ENCODE measurements at regions not wholly inside any gene's neighbourhood (a gene's known extent, or its start where the extent isn't known, plus 50 kb on each side); places are given as distances from the start of the nearest gene placed in this dataset.
"Not testable (repeated sequence)": the region's sequence is repeated elsewhere in the genome, so short reads cannot be mapped to it uniquely, and the experiment has no call there.

DNA sequence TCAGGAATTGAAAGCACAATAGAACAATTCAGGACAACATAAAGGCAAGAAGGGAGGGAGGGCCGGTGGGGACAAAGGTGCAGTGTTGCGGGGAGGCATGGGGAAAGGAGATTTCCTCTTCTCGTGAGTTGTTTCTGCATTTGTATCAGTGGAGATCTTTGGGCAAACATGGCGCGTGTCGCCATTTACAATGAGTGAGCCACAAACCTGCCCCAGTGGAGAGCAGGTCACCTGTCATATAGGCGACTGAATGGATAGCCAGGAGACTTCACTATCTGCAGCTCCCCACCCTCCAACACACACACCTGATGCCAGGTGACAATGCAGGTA is 87.7 kb upstream of the SLC45A1 start:
- DNase-seq (ENCODE audit: low read depth in 4 of 4, low spot score in 3 of 4), result no peak

GRCh38 chr1:8228253-8228652 is 89.7 kb upstream of the SLC45A1 start:
- DNase-seq (ENCODE audit: low read depth in 4 of 4, low spot score in 3 of 4), result no peak

- not testable (repeated sequence) for DNase-seq (ENCODE audit: low read depth in 4 of 4, low spot score in 3 of 4)
These were observed 90.2 kb upstream of the SLC45A1 start for GRCh38 chr1:8227674-8228073.

DNA sequence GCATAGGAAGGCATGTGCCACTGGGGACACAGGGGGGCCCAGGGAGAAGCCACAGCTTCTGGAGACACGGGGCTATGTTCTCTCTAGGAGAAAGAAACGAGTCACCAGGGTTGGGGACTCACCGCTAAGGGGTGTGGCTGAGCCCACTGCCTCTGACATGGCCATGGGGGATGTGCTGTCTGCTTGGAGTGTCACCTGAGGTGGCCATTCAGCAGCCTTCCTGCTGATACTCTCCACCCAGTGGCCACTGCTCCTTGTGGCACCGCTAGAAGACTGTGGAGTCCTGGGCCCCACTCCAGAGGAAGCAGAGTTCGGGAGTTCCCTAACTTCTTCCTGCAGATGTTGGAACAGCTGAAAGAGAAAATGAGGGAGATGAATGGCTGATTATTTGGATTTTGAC is 91.2 kb upstream of the SLC45A1 start:
- DNase-seq (ENCODE audit: low read depth in 4 of 4, low spot score in 3 of 4), result no peak

- not testable (repeated sequence) for DNase-seq (ENCODE audit: low read depth in 4 of 4, low spot score in 3 of 4)
These were observed 91.9 kb upstream of the SLC45A1 start for GRCh38 chr1:8226024-8226423.

DNA sequence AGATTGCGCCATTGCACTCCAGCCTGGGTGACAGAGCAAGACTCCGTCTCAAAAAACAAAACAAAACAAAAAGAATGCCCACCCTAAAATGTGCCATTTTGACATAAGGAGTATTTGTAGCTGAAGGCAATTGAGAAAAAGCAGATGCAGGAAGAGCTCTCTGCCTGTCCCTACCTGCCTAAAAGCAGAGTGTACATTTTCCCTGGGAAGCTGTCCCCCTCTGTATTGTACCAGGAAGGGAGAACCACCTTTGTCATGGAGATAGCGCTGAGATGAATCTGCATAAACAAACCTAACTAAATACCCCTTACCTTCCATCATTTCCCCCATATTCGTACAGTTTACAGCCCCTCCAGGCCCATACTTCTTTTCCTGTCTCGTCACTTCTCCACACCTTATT is 94.4 kb upstream of the SLC45A1 start:
- DNase-seq (ENCODE audit: low read depth in 4 of 4, low spot score in 3 of 4), result no peak

GRCh38 chr1:8222789-8223188 is 95.1 kb upstream of the SLC45A1 start:
- no peak for DNase-seq (ENCODE audit: low read depth in 4 of 4, low spot score in 3 of 4)

- no peak for DNase-seq (ENCODE audit: low read depth in 4 of 4, low spot score in 3 of 4)
These were observed 98.4 kb upstream of the SLC45A1 start for GRCh38 chr1:8219530-8219929.

DNA sequence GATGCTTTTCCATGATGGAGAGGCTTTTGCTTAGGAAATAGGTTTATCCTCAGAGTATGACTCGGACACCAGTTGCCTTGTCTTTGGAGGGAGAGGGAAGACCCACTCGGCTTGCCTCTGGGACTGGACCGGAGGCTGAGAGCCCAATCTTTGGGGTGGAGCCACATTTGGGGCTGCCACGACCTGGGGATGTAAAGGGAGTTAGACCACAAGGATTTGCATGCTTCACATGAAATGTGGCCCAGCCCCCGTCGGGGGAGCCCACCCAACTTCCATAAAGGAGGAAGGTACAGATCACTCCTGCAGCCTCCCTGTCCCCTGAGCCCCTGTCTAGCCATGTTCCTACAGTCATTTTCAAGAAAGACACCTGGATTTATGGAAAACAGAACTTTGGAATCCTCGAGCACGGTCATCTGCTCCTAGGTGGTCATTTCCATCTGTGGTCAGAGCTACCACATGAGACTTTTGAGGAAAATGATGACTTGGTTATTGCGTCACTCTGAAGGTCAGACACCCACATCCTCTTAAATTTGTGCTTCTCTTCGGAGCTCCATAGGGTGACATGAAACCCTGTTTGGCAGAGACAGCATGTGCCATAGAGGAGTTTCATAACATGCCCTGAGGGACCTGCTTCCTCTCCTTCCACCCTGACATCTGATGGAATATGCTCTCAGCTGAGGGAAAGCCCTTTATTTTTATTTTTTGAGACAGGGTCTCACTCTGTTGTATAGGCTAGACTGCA is 99.4 kb upstream of the SLC45A1 start:
- DNase-seq (ENCODE audit: low read depth in 4 of 4, low spot score in 3 of 4), result no peak

DNA sequence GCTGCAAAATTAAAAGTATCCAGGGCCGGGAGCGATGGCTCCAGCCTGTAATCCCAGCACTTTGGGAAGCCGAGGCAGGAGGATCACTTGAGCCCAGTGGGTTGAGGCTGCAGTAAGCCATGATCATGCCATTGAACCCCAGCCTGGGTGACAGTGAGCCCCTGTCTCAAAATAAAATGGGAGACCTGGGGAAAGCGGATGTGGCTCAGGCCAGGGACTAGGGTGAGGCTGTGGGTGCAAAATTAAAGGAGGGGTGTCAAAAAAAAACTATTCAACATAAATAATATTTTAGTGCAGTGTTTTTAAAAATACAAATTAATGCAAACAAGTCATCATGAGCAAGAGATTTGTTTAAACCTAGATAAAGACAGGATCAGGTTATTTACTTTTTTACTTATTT is 100.1 kb upstream of the SLC45A1 start:
- DNase-seq (ENCODE audit: low read depth in 4 of 4, low spot score in 3 of 4), result no peak

DNA sequence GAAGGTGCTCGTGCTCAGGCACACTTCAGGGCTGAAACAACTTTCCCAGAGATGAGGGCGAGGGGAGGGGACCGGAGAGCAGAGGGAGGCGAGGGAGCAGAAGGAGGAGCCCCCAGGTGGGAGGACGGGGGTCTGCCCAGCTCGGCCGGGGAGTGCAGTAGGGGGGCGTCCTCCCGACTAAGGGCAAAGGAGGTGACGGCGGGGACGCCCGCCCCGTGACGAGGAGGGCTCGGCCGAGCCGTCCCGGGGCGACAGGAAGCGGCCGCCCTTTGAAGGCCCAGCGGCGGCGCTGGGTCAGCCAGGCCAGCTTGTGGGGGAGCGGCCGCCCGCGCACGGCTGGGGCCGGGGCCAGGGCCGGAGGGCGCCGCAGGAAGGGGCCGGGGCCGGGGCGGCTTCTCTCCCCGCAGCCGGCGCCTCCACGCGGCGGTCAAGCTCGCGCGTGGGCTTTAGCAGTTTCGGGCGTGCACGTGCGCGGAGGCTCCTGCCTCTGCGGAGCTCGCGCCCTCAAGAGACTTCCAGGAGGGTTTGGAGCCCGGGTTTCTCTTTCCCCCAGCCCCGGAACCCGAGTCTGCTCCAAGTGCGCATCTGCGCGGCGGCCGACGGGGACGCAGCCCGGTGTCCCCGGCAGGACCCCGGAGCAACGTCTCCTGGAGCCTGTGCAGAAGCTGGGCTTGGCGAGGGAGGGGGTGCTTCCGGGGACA is 100.8 kb upstream of the SLC45A1 start:
- DNase-seq (ENCODE audit: low read depth in 4 of 4, low spot score in 3 of 4), result no peak

GRCh38 chr1:8216005-8216404 is 101.9 kb upstream of the SLC45A1 start:
- DNase-seq (ENCODE audit: low read depth in 4 of 4, low spot score in 3 of 4), result no peak

DNA sequence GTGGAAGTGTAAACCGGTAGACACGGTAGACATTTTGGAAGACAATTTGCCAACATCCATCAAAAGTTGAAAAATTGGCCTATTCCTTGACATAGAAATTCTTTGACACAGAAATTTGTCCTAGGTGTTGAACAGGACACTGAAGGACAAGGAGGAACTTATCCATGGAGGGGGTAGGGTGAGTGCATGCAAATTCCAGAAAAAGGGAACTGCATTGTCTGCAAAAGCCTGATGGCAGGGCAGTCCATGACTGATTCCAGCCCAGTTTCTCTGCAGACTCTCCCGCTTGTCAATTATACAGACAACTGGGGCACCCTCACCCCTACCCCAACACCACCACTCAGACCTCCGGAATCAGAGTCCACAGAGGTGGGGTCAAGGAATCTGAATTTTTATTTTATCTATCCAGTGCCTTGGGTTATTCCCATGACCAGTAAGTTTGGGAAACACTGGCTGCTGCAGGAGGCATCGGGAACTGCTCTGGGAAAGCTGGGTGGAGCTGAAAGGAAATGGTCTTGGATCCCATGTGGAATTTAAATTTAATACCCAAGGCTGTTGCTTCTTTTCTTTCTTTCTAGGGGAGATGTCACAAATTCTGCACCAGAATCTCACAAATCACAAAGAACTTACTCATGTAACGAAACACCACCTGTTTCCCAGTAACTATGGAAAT is 103.3 kb upstream of the SLC45A1 start:
- no peak for DNase-seq (ENCODE audit: low read depth in 4 of 4, low spot score in 3 of 4)

GRCh38 chr1:8213676-8214075 is 104.2 kb upstream of the SLC45A1 start:
- no peak for DNase-seq (ENCODE audit: low read depth in 4 of 4, low spot score in 3 of 4)

- DNase-seq (ENCODE audit: low read depth in 4 of 4, low spot score in 3 of 4), result no peak
These were observed 104.8 kb upstream of the SLC45A1 start for GRCh38 chr1:8213136-8213535.

DNA sequence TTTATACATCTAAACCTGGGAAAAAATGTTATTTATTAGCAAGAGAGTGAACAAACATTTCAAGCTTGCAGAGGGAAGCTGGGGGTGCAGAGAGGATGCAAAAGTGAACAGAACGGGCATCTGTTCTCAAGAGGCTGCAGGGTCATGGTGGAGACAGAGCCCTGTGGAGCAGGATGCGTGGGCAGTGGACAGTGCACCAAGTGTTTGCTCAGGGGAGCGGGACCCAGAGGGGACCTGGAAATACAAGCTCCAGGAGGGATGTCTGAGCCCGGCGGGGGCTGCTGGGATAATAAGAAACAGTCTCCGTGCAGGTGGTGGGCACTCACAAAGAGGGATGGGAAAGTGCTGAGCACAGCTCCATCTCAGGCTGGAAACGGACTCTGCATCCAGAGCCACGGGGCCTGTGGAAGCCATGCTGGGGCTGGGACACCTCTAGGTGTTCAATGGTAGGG is 105.3 kb upstream of the SLC45A1 start:
- no peak for DNase-seq (ENCODE audit: low read depth in 4 of 4, low spot score in 3 of 4)

- DNase-seq (ENCODE audit: low read depth in 4 of 4, low spot score in 3 of 4), result no peak
These were observed 105.9 kb upstream of the SLC45A1 start for GRCh38 chr1:8211883-8212579.

DNA sequence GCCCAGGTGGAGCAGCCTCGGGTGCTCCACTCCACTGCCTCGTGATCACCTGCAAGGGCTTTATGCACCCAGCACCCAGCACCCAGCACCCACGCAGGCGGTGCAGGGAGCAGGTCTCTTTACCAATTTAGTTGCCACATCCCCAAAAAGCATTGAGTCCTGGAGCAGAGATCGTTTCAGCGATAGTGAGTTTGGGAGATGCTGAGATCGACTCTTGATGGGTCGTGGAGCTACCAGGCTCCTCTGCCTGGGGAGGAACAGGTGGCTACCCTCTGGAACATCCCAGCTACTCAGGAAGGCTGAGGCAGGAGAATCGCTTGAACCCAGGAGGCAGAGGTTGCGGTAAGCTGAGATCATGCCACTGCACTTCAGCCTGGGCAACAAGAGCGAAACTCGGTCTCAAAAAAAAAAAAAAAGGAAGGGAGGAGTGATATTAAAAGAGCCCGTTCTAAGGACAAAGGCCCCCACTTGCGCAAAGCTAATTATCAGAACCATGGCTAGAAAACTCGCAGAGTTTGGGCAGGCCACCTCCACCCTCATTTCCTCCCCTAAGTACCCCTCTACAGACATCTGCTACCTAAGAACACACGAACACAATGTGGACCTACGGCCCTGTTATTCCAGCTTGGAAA is 106.5 kb upstream of the SLC45A1 start:
- no peak for DNase-seq (ENCODE audit: low read depth in 4 of 4, low spot score in 3 of 4)

GRCh38 chr1:8207202-8207601 is 110.7 kb upstream of the SLC45A1 start:
- no peak for DNase-seq (ENCODE audit: low read depth in 4 of 4, low spot score in 3 of 4)

- no peak for DNase-seq (ENCODE audit: low read depth in 4 of 4, low spot score in 3 of 4)
These were observed 111.5 kb upstream of the SLC45A1 start for GRCh38 chr1:8206391-8206790.

DNA sequence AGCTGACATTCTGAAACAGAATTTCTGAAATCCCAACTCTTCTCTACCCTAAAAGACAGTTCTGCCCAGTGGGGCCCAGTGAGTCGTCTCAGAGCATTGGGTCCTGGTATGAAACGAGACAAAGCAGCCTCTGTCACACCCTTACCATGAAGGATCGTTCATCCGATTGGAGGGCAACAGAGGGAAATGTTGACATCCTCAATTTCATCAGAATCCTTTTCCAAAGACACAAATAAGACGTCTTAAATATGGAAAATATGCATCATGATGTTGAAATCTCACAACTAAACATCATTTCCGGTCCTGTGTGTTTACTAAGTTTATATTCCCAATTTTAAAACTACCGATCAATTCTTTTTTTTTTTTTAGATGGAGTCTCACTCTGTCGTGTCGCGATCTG is 112.1 kb upstream of the SLC45A1 start:
- DNase-seq (ENCODE audit: low read depth in 4 of 4, low spot score in 3 of 4), result no peak
